Panc1 (cell line): ENCODE measurements at regions not wholly inside any gene's neighbourhood (a gene's known extent, or its start where the extent isn't known, plus 50 kb on each side); places are given as distances from the start of the nearest gene placed in this dataset.

Experiments
- CTCF ChIP-seq: fragments of 450-650 bp; IDR thresholded peaks from 2 replicates; pipeline ENCODE4 v1.5.1; 2017; ENCODE audit warnings: mild to moderate bottlenecking
- POLR2AphosphoS5 ChIP-seq: IDR thresholded peaks from 2 replicates; pipeline ENCODE4 v1.6.1; 2012; ENCODE audit warnings: mild to moderate bottlenecking, low read depth, low read length, moderate library complexity
- TF ChIP-seq, protein P1 (sequence below), 2 experiments: IDR thresholded peaks; 2 replicates each; pipeline ENCODE4 v1.6.1; 2011 to 2012; ENCODE audit warnings: low read depth in 2 of 2, control low read depth in 1 of 2, low read length in 1 of 2, mild to moderate bottlenecking in 1 of 2, moderate library complexity in 1 of 2; ENCODE audit not compliant: insufficient read depth in 1 of 2

GRCh38 chr7:10798044-10798443 is 175.6 kb upstream of the PHF14 start:
- TF ChIP-seq CTCF, result no peak
- TF ChIP-seq POLR2AphosphoS5, result no peak
- TF ChIP-seq, protein P1, sequence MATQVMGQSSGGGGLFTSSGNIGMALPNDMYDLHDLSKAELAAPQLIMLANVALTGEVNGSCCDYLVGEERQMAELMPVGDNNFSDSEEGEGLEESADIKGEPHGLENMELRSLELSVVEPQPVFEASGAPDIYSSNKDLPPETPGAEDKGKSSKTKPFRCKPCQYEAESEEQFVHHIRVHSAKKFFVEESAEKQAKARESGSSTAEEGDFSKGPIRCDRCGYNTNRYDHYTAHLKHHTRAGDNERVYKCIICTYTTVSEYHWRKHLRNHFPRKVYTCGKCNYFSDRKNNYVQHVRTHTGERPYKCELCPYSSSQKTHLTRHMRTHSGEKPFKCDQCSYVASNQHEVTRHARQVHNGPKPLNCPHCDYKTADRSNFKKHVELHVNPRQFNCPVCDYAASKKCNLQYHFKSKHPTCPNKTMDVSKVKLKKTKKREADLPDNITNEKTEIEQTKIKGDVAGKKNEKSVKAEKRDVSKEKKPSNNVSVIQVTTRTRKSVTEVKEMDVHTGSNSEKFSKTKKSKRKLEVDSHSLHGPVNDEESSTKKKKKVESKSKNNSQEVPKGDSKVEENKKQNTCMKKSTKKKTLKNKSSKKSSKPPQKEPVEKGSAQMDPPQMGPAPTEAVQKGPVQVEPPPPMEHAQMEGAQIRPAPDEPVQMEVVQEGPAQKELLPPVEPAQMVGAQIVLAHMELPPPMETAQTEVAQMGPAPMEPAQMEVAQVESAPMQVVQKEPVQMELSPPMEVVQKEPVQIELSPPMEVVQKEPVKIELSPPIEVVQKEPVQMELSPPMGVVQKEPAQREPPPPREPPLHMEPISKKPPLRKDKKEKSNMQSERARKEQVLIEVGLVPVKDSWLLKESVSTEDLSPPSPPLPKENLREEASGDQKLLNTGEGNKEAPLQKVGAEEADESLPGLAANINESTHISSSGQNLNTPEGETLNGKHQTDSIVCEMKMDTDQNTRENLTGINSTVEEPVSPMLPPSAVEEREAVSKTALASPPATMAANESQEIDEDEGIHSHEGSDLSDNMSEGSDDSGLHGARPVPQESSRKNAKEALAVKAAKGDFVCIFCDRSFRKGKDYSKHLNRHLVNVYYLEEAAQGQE (IDR thresholded peaks at IDR 0.05; ENCODE audit: insufficient read depth in 1 of 2, low read depth in 2 of 2, low read length in 1 of 2), result no peak
